Skeletal muscle tissue (tissue), 3 donors: ENCODE measurements at regions not wholly inside any gene's neighbourhood (a gene's known extent, or its start where the extent isn't known, plus 50 kb on each side); places are given as distances from the start of the nearest gene placed in this dataset.
"Not testable (repeated sequence)": the region's sequence is repeated elsewhere in the genome, so short reads cannot be mapped to it uniquely, and the experiment has no call there.

Experiments used
- H3K27ac ChIP-seq: one replicate; pipeline ENCODE4 v1.7.0; 2013; ENCODE audit warnings: mild to moderate bottlenecking, low read depth, low read length, inconsistent platforms
- H3K27me3 ChIP-seq, 3 donors: one replicate each; pipeline ENCODE4 v1.7.0; 2013; ENCODE audit warnings: low read length in 3 of 3; ENCODE audit not compliant: control insufficient read depth in 3 of 3, insufficient read depth in 3 of 3
- H3K36me3 ChIP-seq, 3 donors: one replicate each; pipeline ENCODE4 v1.7.0; 2013; ENCODE audit warnings: low read length in 3 of 3; ENCODE audit not compliant: control insufficient read depth in 3 of 3, insufficient read depth in 3 of 3
- H3K4me1 ChIP-seq, 3 donors: one replicate each; pipeline ENCODE4 v1.7.0; 2013; ENCODE audit warnings: low read length in 3 of 3, mild to moderate bottlenecking in 3 of 3; ENCODE audit not compliant: control insufficient read depth in 3 of 3, insufficient read depth in 3 of 3
- H3K4me3 ChIP-seq, 3 donors: one replicate each; pipeline ENCODE4 v1.7.0; 2013; ENCODE audit warnings: low read length in 3 of 3
- H3K9ac ChIP-seq, 3 donors: one replicate each; pipeline ENCODE4 v1.7.0; 2013; ENCODE audit warnings: low read length in 3 of 3, mild to moderate bottlenecking in 3 of 3, moderate library complexity in 2 of 3, low read depth in 1 of 3
- H3K9me3 ChIP-seq, 3 donors: one replicate each; pipeline ENCODE4 v1.7.0; 2013; ENCODE audit warnings: low read length in 3 of 3; ENCODE audit not compliant: control insufficient read depth in 3 of 3
- donor health status: Osteomylitis.

DNA sequence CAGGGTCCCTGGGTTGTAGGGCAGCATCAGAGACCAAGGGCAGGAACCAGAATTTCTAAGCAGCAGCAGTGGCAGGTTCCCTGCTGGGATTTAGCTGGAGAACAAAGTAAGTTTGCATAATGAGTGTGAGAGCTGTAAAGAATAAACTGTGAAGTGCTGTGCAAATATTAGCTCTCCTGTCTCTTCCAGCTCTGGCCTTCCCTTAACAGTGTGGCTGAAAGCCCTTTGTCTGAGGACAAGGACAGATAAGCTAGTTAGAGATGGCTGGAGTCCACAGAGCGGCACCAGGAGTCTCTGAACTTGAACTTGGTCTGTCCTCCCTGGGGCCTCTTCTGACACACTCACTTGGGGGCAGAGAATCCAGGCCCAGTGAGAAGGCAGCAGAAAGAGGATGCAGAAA, 98.2 kb upstream of the WSCD1 start:
- Histone ChIP-seq H3K36me3 (no peaks in the 10 kb centered on the region), H3K9ac (no peak overlapping the region), H3K27ac (no peak overlapping the region), H3K4me3 (no peak overlapping the region), H3K4me1 (no peaks in the 10 kb centered on the region), H3K27me3 (peaks cover 0 to 11% (median 7%) of the 10 kb centered on the region in 3 donors), H3K9me3 (peaks cover 0 to 7% (median 0%) of the 10 kb centered on the region in 3 donors)

DNA sequence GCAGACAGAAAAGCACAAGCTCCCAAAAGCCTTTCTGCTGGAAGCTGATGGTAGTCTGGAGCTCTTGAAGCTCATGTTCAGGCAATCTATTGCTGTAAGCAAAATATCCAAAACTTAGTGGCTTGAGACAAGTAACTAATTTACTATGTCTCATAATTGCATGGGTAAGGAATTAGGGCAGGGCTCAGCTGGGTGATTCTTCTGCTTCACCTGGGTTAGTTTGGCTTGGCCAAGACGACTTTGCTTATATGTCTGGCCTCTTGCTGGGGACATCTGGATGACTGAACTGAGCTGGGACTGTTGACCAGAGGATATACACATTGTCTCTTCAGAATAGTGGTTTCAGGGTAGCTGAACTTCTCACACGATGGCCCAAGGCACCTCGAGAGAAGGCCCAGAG, 96.8 kb upstream of the WSCD1 start:
- Histone ChIP-seq H3K36me3 (no peaks in the 10 kb centered on the region), H3K4me1 (no peaks in the 10 kb centered on the region), H3K27ac (no peak overlapping the region), H3K4me3 (no peak overlapping the region), H3K27me3 (peaks cover 0 to 11% (median 11%) of the 10 kb centered on the region in 3 donors), H3K9ac (no peak overlapping the region), H3K9me3 (peaks cover 0 to 7% (median 0%) of the 10 kb centered on the region in 3 donors)

DNA sequence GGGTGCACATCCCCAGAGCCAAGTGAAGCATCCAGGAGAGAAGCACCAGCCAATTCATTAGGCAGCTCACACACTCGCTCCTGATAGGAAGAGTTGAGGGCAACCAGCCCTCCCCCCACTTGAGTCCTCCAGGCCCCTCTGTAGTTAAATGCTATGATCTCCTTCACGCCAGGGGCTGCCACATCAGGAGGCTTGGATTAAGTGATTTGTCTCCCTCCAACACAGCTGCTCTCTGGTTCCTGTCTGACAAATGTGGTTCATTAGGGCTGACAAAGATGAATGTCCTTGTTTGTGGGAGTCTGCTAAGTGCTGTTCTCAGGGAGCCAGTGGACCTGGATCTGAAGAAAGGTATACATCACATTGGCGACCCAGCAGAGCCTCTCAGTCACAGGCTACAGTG, 94.5 kb upstream of the WSCD1 start:
- Histone ChIP-seq H3K9ac (no peak overlapping the region), H3K27me3 (peaks cover 0 to 11% (median 11%) of the 10 kb centered on the region in 3 donors), H3K9me3 (peaks cover 0 to 7% (median 0%) of the 10 kb centered on the region in 3 donors), H3K27ac (no peak overlapping the region), H3K4me3 (no peak overlapping the region), H3K36me3 (no peaks in the 10 kb centered on the region), H3K4me1 (no peaks in the 10 kb centered on the region)

DNA sequence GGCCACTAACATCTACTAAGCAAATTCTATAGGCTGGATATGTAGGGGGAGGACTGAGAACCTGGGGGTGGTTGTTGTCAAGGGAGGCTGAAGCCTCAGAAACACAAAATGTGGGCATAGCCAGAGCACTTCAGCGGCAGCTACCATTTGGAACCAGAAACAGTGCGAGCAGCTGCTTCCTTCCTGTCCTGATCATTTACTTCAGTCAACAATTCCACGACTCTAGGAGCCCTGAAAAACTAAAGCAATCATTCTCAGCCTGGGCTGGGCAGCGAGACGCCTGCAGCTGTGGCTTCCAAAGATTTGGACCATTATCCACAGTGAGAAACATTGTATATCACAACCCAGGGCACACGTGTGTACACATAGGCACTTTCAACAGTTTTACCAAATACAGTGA, 93.9 kb upstream of the WSCD1 start:
- Histone ChIP-seq H3K27me3 (peaks cover 0 to 11% (median 11%) of the 10 kb centered on the region in 3 donors), H3K4me3 (no peak overlapping the region), H3K27ac (no peak overlapping the region), H3K9ac (no peak overlapping the region), H3K36me3 (no peaks in the 10 kb centered on the region), H3K4me1 (no peaks in the 10 kb centered on the region), H3K9me3 (peaks cover 0 to 7% (median 0%) of the 10 kb centered on the region in 3 donors)

DNA sequence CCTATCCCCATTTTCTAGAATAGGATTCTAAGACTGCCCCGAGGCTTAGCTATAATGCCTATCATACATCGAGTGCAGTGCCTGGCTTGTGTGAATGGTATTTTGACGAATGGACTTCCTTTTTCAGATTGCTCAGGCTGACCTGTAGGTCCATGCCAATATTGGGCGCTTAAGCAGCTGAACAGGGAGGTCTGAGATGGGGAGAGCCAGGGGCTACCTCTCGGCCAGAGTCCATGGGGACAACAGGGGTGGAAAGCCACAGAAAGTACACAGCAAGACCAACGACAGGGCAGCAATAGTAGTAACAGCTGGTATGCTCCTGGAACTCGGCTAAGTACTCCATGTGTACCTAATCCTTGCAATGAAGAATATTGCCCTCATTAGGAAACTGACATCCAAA, 91.7 kb upstream of the WSCD1 start:
- Histone ChIP-seq H3K4me3 (no peak overlapping the region), H3K9ac (no peak overlapping the region), H3K4me1 (no peaks in the 10 kb centered on the region), H3K36me3 (no peaks in the 10 kb centered on the region), H3K27me3 (peaks cover 0 to 11% (median 11%) of the 10 kb centered on the region in 3 donors), H3K27ac (no peak overlapping the region), H3K9me3 (peaks cover 0 to 4% (median 0%) of the 10 kb centered on the region in 3 donors)

DNA sequence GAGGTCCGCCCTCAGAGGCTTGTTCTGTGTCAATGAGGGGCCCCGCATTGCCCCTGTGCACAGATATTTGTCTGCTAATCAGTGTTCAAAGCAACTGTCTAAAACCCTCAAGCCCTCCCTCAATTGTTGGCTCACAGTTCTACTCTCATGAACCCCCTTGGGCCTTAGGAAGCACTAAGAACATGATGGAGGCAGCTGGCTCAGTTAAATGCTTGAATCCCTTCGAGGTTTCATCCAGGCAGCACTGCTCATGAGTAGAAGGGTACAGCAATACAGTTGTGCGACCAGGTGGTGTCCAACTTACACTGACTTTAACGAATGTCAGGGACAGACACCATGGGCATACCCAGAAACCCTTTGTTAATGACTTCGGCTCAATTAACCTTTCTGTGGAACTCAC, 89.2 kb upstream of the WSCD1 start:
- no peak overlapping the region for H3K27ac ChIP-seq
- H3K4me1 ChIP-seq: no peaks in the 10 kb centered on the region
- no peaks in the 10 kb centered on the region for H3K9me3 ChIP-seq
- H3K27me3 ChIP-seq: peaks cover 0 to 4% (median 0%) of the 10 kb centered on the region in 3 donors
- H3K9ac ChIP-seq: no peak overlapping the region
- H3K36me3 ChIP-seq: no peaks in the 10 kb centered on the region
- H3K4me3 ChIP-seq: no peak overlapping the region

DNA sequence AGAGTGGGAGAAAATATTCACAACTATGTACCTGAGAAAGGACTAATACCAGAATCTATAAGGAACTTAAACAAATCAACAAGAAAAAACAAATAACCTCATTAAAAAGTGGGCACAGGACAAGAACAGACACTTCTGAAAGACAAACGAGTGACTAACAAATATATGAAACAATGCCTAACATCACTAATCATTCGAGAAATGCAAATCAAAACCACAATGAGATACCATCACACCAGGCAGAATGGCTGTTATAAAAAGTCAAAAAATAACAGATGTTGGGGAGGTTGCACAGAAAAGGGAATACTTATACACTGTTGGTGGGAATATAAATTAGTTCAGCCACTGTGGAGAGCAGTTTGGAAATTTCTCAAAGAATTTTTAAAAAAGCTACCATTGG, 83.5 kb upstream of the WSCD1 start:
- no peaks in the 10 kb centered on the region for H3K4me1 ChIP-seq
- H3K9me3 ChIP-seq: no peaks in the 10 kb centered on the region
- H3K27me3 ChIP-seq: no peaks in the 10 kb centered on the region
- no peak overlapping the region for H3K27ac ChIP-seq
- no peak overlapping the region for H3K4me3 ChIP-seq
- H3K9ac ChIP-seq: no peak overlapping the region
- H3K36me3 ChIP-seq: no peaks in the 10 kb centered on the region

DNA sequence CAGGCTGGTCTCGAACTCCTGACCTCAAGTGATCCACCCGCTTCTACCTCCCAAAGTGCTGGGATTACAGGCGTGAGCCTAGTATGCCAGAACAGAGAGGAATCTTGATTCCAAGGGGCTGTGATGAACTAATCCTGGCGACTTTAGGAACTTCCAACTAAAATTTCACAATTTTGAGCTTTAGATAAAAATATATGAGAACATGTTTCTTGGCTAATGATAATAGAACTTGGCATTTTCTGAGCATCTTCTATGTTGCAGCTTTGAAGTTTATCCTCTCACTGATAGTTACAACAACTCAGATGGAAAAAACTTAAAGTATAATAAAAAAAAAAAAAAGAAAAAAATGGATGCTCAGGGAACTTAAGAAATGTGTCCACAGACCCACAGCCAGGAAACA, 69.8 kb upstream of the WSCD1 start:
- no peak overlapping the region for H3K27ac ChIP-seq
- H3K4me3 ChIP-seq: no peak overlapping the region
- no peaks in the 10 kb centered on the region for H3K9me3 ChIP-seq
- H3K27me3 ChIP-seq: no peaks in the 10 kb centered on the region
- no peak overlapping the region for H3K9ac ChIP-seq
- no peaks in the 10 kb centered on the region for H3K36me3 ChIP-seq
- H3K4me1 ChIP-seq: no peaks in the 10 kb centered on the region

DNA sequence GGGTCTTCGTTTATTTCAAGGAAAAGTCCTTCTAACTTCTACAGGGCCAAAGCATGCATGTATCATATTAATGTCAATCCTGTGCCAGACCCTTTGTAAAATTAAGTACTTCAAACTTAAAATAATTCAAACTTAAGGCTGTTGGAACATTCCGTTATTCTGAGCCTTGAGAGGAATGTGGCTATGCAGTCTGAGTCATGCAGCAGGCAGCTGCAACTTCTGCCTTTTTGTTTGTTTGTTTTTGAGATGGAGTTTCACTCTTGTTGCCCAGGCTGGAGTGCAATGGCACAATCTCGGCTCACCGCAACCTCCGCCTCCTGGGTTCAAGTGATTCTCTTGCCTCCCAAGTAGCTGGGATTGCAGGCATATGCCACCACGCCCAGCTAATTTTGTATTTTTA, 67.0 kb upstream of the WSCD1 start:
- not testable (repeated sequence) for H3K4me1 ChIP-seq, H3K4me3 ChIP-seq, H3K9me3 ChIP-seq, H3K36me3 ChIP-seq, H3K27ac ChIP-seq, H3K27me3 ChIP-seq, H3K9ac ChIP-seq

DNA sequence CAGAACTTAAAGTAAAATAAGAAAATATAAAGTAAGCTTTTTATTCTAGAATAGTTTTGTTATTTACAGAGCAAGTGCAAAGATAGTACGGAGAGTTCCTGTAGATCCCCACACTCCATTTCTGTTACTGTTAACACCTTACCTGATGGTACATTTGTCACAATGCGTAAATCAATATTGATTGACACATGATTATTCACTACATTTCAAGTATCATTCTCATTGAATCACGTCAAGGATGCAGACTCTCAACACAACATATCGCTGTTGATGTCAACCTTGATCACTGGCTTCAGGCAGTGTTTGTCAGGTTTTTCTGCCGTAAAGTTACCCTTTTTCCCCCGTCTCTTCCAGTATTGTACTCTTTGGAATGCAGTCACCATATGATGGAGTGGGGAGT, 64.2 kb upstream of the WSCD1 start:
- Histone ChIP-seq H3K9me3 (no peaks in the 10 kb centered on the region), H3K27me3 (peaks cover 0 to 3% (median 0%) of the 10 kb centered on the region in 3 donors), H3K9ac (no peak overlapping the region), H3K4me1 (no peaks in the 10 kb centered on the region), H3K4me3 (no peak overlapping the region), H3K27ac (no peak overlapping the region), H3K36me3 (no peaks in the 10 kb centered on the region)

DNA sequence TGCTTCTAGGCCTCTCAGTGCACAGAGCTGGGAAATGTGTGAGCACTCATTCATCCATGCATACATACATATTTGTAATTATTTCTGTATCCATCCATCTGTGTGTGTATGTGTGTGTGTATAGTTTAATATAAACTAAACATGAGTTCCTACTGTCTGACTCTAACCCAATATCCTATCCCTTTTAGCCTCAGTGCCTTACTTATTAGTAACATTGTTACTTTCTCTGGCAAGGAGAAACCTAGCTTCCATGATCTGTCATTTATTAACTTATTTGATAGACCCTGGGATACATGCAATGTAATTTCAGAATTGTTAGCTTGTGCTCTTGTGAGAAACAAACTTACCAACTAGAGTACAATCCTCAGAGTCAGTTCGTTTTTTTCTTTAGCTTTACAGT, 59.0 kb upstream of the WSCD1 start:
- Histone ChIP-seq H3K9ac (no peak overlapping the region), H3K4me1 (no peaks in the 10 kb centered on the region), H3K4me3 (no peak overlapping the region), H3K27me3 (peaks cover 0 to 3% (median 0%) of the 10 kb centered on the region in 3 donors), H3K9me3 (no peaks in the 10 kb centered on the region), H3K27ac (no peak overlapping the region), H3K36me3 (no peaks in the 10 kb centered on the region)
